ENCODE measurements at regions not wholly inside any gene's neighbourhood (a gene's known extent, or its start where the extent isn't known, plus 50 kb on each side); places are given as distances from the start of the nearest gene placed in this dataset.

- no peak for TF ChIP-seq POLR2A (IDR thresholded peaks at IDR 0.05)
- no peak for TF ChIP-seq POLR2AphosphoS5 (IDR thresholded peaks at IDR 0.05)
- TF ChIP-seq CTCF (IDR thresholded peaks at IDR 0.05), result no peak
Measured at GRCh38 chrX:115702982-115703381, 142.0 kb downstream of the PLS3 start.

Data from suprapubic skin (tissue), 4 donors.